ENCODE measurements at regions not wholly inside any gene's neighbourhood (a gene's known extent, or its start where the extent isn't known, plus 50 kb on each side); places are given as distances from the start of the nearest gene placed in this dataset.

GRCh38 chr16:85205747-85206471, 93.6 kb upstream of the CIBAR2 start:
- TF ChIP-seq POU2F2 (IDR thresholded peaks at IDR 0.05; ENCODE audit: low read depth, low read length) (no peak), POLR2A (IDR thresholded peaks at IDR 0.05; ENCODE audit: low read depth, low read length) (no peak), TAF1 (IDR thresholded peaks at IDR 0.05; ENCODE audit: low read depth, low read length) (no peak), POLR2AphosphoS5 (IDR thresholded peaks at IDR 0.05; ENCODE audit: low read depth, low read length) (no peak), PAX5 (IDR thresholded peaks at IDR 0.05; ENCODE audit: insufficient read depth, low read length, severe bottlenecking) (no peak)

All from GM12891 (cell line).